SK-N-SH treated with all-trans-retinoic acid at 6 μM for 48 hours (cell line): ENCODE measurements at regions not wholly inside any gene's neighbourhood (a gene's known extent, or its start where the extent isn't known, plus 50 kb on each side); places are given as distances from the start of the nearest gene placed in this dataset.

Experiments used
- ATAC-seq: fragments of 200-7000 bp; cut with Tn5 transposase; 3 replicates; pipeline ENCODE4 v1.9.1; 2020; ENCODE audit warnings: mild to moderate bottlenecking, moderate library complexity
- ARNTL ChIP-seq: fragments of 450-650 bp; formaldehyde crosslinking; IDR thresholded peaks from 2 replicates; pipeline ENCODE4 v1.5.0; 2020; ENCODE audit warnings: low read depth, mild to moderate bottlenecking, moderate library complexity, borderline replicate concordance
- BACH2 ChIP-seq: fragments of 250-450 bp; sonication (Bioruptor Pico); IDR thresholded peaks from 2 replicates; pipeline ENCODE4 v1.9.0; 2021; ENCODE audit warnings: mild to moderate bottlenecking, borderline replicate concordance
- CSDC2 ChIP-seq: fragments of 250-450 bp; sonication (Bioruptor Pico); IDR thresholded peaks from 2 replicates; pipeline ENCODE4 v1.5.0; 2020; ENCODE audit warnings: mild to moderate bottlenecking, moderate library complexity
- ISL1 ChIP-seq: fragments of 250-450 bp; sonication (Bioruptor Pico); IDR thresholded peaks from 2 replicates; pipeline ENCODE4 v2.1.2; 2022; ENCODE audit warnings: mild to moderate bottlenecking, moderate library complexity
- OSR1 ChIP-seq: fragments of 250-450 bp; sonication (Bioruptor Pico); IDR thresholded peaks from 2 replicates; pipeline ENCODE4 v1.8.0; 2022; ENCODE audit warnings: moderate library complexity, mild to moderate bottlenecking, inconsistent platforms
- PPARA ChIP-seq: fragments of 250-450 bp; sonication (Bioruptor Pico); IDR thresholded peaks from 2 replicates; pipeline ENCODE4 v1.5.0; 2020; ENCODE audit warnings: mild to moderate bottlenecking, borderline replicate concordance
- RARB ChIP-seq: fragments of 250-450 bp; sonication (Bioruptor Pico); IDR thresholded peaks from 2 replicates; pipeline ENCODE4 v1.8.0; 2021; ENCODE audit warnings: mild to moderate bottlenecking, moderate library complexity
- SNAI2 ChIP-seq: fragments of 250-450 bp; sonication (Bioruptor Pico); IDR thresholded peaks from 2 replicates; pipeline ENCODE4 v1.5.0; 2020; ENCODE audit warnings: mild to moderate bottlenecking, moderate library complexity
- TCF4 ChIP-seq: fragments of 250-450 bp; sonication (Bioruptor Pico); IDR thresholded peaks from 2 replicates; pipeline ENCODE4 v1.8.0; 2021; ENCODE audit warnings: mild to moderate bottlenecking, moderate library complexity, borderline replicate concordance
- TOX ChIP-seq: fragments of 250-450 bp; sonication (Bioruptor Pico); IDR thresholded peaks from 2 replicates; pipeline ENCODE4 v1.8.0; 2021; ENCODE audit warnings: mild to moderate bottlenecking, moderate library complexity, borderline replicate concordance
- ZFP3 ChIP-seq: fragments of 250-450 bp; sonication (Bioruptor Pico); IDR thresholded peaks from 2 replicates; pipeline ENCODE4 v1.5.0; 2020; ENCODE audit warnings: mild to moderate bottlenecking, moderate library complexity
- ZFP30 ChIP-seq: fragments of 450-650 bp; formaldehyde crosslinking; IDR thresholded peaks from 2 replicates; pipeline ENCODE4 v1.5.0; 2022; ENCODE audit warnings: mild to moderate bottlenecking, moderate library complexity
- ZNF565 ChIP-seq: fragments of 450-650 bp; formaldehyde crosslinking; conservative IDR thresholded peaks from 2 replicates; pipeline ENCODE4 v1.5.0; 2020; ENCODE audit warnings: low read depth, mild to moderate bottlenecking, moderate library complexity
- ZNF70 ChIP-seq: fragments of 450-650 bp; formaldehyde crosslinking; IDR thresholded peaks from 2 replicates; pipeline ENCODE4 v1.5.0; 2020; ENCODE audit warnings: mild to moderate bottlenecking, moderate library complexity
- ZNF8 ChIP-seq: fragments of 450-650 bp; formaldehyde crosslinking; IDR thresholded peaks from 2 replicates; pipeline ENCODE4 v1.5.0; 2020; ENCODE audit warnings: mild to moderate bottlenecking, moderate library complexity
- TF ChIP-seq, protein P1 (sequence below): fragments of 250-450 bp; sonication (Bioruptor Pico); IDR thresholded peaks from 2 replicates; pipeline ENCODE4 v1.5.0; 2020; ENCODE audit warnings: mild to moderate bottlenecking, moderate library complexity
- TF ChIP-seq, protein P2 (sequence below): fragments of 250-450 bp; sonication (Bioruptor Pico); IDR thresholded peaks from 2 replicates; pipeline ENCODE4 v1.8.0; 2021; ENCODE audit warnings: low read depth, mild to moderate bottlenecking, moderate library complexity, borderline replicate concordance
- TF ChIP-seq, protein P3 (sequence below): fragments of 250-450 bp; sonication (Bioruptor Pico); IDR thresholded peaks from 2 replicates; pipeline ENCODE4 v1.5.1; 2021; ENCODE audit warnings: mild to moderate bottlenecking, moderate library complexity
- TF ChIP-seq, protein P4 (sequence below): fragments of 250-450 bp; sonication (Bioruptor Pico); IDR thresholded peaks from 2 replicates; pipeline ENCODE4 v1.8.0; 2020; ENCODE audit warnings: mild to moderate bottlenecking, moderate library complexity, borderline replicate concordance

DNA sequence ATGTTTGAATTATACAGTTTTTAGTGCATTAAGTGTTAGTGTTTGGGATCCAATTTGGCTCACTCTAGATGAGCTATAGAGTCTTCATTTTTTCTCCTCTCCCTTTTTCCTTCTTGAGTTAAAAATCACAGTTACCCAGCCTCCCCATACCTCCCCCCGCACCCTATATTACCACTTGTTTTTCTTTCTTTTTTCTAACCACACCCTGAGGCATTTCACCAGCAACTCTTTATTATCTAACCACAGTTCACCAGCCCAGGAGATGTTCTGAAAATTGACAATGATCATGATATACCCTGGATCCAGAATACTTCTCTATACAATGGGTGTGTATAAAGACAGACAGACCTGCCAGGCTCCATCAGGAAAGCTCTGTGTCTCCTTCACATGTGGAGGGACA is 86.5 kb upstream of the UBL3 start:
- ATAC-seq = no peak
- no peak for TF ChIP-seq ZFP30 (CRISPR knock-in tag)

DNA sequence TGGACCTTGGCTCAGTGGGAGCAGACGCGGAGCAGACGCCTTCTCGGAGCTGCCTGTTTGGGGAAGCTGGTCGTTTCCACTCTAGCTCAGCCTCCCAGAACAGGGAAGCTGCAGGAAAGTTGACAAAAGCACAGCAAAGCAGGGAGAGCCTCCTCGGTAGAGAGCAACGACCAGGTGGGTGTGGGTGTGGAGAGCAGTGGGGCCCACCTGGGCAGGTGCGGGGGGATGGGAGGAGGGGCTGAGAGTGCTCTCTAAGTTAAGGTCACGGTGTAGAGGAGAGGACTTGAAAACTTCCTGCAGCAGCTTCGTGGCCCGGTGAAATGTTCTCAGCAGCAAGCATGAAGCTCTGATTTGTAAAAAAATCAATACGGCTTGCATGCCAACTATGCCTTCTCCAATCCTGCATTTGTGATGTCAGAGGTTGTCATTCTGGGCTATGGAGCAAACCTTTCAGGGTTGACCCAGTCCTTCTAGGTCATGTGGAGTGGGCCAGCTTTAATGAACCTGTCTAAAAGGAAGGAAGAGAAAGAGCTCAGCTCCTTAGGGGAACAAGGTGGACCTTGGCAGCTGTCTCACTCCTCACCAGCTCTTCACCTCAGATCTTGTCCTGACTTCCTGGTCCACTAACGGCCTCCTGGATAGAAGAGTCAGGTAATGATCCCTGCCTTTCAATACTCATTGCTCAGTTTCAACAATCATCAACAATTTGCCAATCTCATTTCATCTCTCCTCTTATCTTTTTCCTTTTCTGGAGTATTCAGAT is 85.8 kb upstream of the UBL3 start:
- TF ChIP-seq, protein P1, sequence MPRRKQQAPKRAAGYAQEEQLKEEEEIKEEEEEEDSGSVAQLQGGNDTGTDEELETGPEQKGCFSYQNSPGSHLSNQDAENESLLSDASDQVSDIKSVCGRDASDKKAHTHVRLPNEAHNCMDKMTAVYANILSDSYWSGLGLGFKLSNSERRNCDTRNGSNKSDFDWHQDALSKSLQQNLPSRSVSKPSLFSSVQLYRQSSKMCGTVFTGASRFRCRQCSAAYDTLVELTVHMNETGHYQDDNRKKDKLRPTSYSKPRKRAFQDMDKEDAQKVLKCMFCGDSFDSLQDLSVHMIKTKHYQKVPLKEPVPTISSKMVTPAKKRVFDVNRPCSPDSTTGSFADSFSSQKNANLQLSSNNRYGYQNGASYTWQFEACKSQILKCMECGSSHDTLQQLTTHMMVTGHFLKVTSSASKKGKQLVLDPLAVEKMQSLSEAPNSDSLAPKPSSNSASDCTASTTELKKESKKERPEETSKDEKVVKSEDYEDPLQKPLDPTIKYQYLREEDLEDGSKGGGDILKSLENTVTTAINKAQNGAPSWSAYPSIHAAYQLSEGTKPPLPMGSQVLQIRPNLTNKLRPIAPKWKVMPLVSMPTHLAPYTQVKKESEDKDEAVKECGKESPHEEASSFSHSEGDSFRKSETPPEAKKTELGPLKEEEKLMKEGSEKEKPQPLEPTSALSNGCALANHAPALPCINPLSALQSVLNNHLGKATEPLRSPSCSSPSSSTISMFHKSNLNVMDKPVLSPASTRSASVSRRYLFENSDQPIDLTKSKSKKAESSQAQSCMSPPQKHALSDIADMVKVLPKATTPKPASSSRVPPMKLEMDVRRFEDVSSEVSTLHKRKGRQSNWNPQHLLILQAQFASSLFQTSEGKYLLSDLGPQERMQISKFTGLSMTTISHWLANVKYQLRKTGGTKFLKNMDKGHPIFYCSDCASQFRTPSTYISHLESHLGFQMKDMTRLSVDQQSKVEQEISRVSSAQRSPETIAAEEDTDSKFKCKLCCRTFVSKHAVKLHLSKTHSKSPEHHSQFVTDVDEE (CRISPR knock-in tag) = no peak
- TF ChIP-seq ARNTL (no peak), ZNF8 (no peak), ZFP30 (CRISPR knock-in tag) (no peak), SNAI2 (CRISPR knock-in tag) (no peak), ZNF70 (CRISPR knock-in tag) (no peak)
- TF ChIP-seq, protein P2, sequence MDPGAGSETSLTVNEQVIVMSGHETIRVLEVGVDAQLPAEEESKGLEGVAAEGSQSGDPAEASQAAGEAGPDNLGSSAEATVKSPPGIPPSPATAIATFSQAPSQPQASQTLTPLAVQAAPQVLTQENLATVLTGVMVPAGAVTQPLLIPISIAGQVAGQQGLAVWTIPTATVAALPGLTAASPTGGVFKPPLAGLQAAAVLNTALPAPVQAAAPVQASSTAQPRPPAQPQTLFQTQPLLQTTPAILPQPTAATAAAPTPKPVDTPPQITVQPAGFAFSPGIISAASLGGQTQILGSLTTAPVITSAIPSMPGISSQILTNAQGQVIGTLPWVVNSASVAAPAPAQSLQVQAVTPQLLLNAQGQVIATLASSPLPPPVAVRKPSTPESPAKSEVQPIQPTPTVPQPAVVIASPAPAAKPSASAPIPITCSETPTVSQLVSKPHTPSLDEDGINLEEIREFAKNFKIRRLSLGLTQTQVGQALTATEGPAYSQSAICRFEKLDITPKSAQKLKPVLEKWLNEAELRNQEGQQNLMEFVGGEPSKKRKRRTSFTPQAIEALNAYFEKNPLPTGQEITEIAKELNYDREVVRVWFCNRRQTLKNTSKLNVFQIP (CRISPR knock-in tag) = no peak
- ATAC-seq = no peak

DNA sequence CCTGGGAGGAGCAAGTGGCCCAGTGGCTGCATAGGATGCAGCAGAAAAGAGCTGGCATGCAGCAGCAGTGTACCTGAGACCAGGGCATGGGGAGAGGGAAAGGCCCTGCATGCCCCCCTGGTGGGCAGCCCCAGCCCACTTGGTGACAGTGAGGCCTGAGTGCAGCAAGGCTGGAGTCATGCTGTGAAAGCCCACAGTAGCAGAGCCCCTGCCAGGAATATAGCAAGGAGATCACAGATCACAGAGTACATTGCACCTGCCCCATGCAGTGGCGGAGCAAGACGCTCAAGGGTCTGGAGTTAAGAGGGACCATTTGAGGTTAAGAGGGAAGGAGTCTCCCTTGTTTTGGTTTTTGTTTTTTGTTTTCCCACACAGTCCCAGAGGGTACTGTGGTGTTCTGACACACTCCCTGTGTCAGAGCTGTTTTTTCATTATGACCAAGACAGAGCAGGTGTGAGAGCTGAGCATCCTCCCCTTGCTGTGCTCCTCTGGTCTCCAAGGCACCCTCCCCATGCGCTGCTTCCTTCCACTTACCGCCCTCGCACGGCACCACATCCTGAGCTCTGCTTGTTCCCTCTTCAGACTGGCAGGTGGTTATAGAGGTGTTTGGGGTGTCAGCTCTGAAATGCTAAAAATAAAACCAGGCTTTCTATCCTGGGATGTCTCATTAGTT is 85.0 kb upstream of the UBL3 start:
- TF ChIP-seq ISL1 (CRISPR knock-in tag) (no peak), ZNF565 (CRISPR knock-in tag) (no peak), BACH2 (CRISPR knock-in tag) (no peak), RARB (CRISPR knock-in tag) (no peak), OSR1 (CRISPR knock-in tag) (no peak), ZFP3 (CRISPR knock-in tag) (no peak), TCF4 (CRISPR knock-in tag) (no peak), ZNF8 (no peak), PPARA (CRISPR knock-in tag) (no peak), TOX (CRISPR knock-in tag) (no peak), ZNF70 (CRISPR knock-in tag) (no peak)
- TF ChIP-seq, protein P2 (CRISPR knock-in tag) = no peak
- TF ChIP-seq, protein P3, sequence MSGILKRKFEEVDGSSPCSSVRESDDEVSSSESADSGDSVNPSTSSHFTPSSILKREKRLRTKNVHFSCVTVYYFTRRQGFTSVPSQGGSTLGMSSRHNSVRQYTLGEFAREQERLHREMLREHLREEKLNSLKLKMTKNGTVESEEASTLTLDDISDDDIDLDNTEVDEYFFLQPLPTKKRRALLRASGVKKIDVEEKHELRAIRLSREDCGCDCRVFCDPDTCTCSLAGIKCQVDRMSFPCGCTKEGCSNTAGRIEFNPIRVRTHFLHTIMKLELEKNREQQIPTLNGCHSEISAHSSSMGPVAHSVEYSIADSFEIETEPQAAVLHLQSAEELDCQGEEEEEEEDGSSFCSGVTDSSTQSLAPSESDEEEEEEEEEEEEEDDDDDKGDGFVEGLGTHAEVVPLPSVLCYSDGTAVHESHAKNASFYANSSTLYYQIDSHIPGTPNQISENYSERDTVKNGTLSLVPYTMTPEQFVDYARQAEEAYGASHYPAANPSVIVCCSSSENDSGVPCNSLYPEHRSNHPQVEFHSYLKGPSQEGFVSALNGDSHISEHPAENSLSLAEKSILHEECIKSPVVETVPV (CRISPR knock-in tag) = no peak
- TF ChIP-seq, all 23 proteins: peak for 0

DNA sequence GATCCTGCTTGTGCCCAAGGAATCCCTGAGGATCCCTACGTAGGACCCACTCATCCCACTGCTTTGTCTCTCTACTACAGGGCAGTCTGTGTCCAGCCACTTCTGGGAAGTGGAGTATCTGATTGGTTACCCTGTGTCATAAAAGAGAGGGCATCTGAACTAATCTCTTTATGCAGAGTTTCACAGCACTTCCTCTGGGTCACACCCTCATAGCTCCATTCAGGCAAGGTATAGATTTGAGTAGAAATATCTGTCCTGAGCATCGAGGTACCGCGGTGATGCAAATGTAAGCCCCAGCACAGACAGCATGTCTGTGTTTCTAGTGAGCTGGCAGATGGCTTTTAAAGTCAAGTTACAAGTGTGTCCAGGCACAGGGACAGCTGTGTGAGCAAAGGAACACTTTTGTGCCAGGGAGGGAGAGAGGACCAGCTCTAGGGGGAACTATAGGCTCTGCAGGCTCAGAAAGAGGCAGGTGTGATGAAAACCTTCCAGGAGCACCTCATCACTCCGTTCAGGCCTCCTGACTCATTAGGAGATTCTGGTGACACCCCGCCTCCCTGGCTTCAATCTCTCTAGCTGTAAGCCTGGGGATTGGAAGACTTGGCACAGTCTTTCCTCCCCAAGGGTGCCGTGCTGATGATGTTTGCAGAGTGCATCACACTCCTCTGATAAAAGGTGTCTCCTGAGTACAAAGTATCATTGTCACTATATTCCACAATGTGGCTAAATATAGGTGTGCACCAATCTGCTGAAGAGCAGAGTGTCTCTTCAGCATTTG is 84.3 kb upstream of the UBL3 start:
- ATAC-seq = no peak
- TF ChIP-seq, protein P1 (CRISPR knock-in tag) = no peak
- TF ChIP-seq ARNTL = no peak
- TF ChIP-seq SNAI2 (CRISPR knock-in tag) = no peak
- TF ChIP-seq, protein P4, sequence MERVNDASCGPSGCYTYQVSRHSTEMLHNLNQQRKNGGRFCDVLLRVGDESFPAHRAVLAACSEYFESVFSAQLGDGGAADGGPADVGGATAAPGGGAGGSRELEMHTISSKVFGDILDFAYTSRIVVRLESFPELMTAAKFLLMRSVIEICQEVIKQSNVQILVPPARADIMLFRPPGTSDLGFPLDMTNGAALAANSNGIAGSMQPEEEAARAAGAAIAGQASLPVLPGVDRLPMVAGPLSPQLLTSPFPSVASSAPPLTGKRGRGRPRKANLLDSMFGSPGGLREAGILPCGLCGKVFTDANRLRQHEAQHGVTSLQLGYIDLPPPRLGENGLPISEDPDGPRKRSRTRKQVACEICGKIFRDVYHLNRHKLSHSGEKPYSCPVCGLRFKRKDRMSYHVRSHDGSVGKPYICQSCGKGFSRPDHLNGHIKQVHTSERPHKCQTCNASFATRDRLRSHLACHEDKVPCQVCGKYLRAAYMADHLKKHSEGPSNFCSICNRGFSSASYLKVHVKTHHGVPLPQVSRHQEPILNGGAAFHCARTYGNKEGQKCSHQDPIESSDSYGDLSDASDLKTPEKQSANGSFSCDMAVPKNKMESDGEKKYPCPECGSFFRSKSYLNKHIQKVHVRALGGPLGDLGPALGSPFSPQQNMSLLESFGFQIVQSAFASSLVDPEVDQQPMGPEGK (CRISPR knock-in tag) = no peak
- TF ChIP-seq CSDC2 (CRISPR knock-in tag) = no peak
- TF ChIP-seq TOX (CRISPR knock-in tag) = no peak
- no peak for TF ChIP-seq PPARA (CRISPR knock-in tag)
- no peak for TF ChIP-seq ZNF8
- no peak for TF ChIP-seq ZFP30 (CRISPR knock-in tag)

More for the DNA sequence above, 85.0 kb upstream of the UBL3 start:
- no peak for ATAC-seq
